ENCODE measurements at regions not wholly inside any gene's neighbourhood (a gene's known extent, or its start where the extent isn't known, plus 50 kb on each side); places are given as distances from the start of the nearest gene placed in this dataset.
"Not testable (repeated sequence)": the region's sequence is repeated elsewhere in the genome, so short reads cannot be mapped to it uniquely, and the experiment has no call there.

DNA sequence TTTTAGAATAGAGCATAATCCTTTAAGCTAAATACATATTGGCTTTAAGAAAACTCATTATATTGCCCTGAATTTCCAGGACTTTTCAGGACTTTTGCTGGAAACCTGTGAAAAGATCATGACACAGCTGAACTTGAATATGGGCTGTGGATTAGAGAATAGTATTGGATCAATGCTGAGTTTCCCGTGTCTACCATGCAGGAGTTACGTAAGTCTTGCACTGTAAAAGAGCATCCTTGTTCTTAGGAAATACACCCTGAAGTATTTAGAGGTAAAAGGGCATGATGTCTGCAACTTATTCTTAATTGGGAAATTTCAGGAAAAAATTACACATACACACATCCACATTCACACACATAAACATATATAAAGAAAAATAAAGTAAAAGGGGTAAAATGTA is 82.1 kb downstream of the ZFP36L2 start:
- Histone ChIP-seq H3K4me1 (ENCODE audit: control insufficient read depth, insufficient read depth, low read length) (peaks cover 2% of the 10 kb centered on the region), H3K9me3 (ENCODE audit: control insufficient read depth in 2 of 2, low read length in 2 of 2) (no peaks in the 10 kb centered on the region), H3K4me3 (ENCODE audit: low read length in 2 of 2) (no peak overlapping the region), H3K36me3 (ENCODE audit: control insufficient read depth in 2 of 2, insufficient read depth in 2 of 2, low read length in 2 of 2) (no peaks in the 10 kb centered on the region), H3K27me3 (ENCODE audit: control insufficient read depth in 1 of 2, insufficient read depth in 2 of 2, low read length in 2 of 2) (no peaks in the 10 kb centered on the region), H3K9ac (ENCODE audit: low read length in 2 of 2) (no peak overlapping the region), H3K27ac (ENCODE audit: low read length) (no peak overlapping the region)

- H3K27ac ChIP-seq (ENCODE audit: low read length) = no peak overlapping the region
- H3K36me3 ChIP-seq (ENCODE audit: control insufficient read depth in 2 of 2, insufficient read depth in 2 of 2, low read length in 2 of 2) = no peaks in the 10 kb centered on the region
- H3K9ac ChIP-seq (ENCODE audit: low read length in 2 of 2) = no peak overlapping the region
- H3K4me3 ChIP-seq (ENCODE audit: low read length in 2 of 2) = no peak overlapping the region
- H3K27me3 ChIP-seq (ENCODE audit: control insufficient read depth in 1 of 2, insufficient read depth in 2 of 2, low read length in 2 of 2) = no peaks in the 10 kb centered on the region
- H3K4me1 ChIP-seq (ENCODE audit: control insufficient read depth, insufficient read depth, low read length) = peaks cover 2% of the 10 kb centered on the region
- no peaks in the 10 kb centered on the region for H3K9me3 ChIP-seq (ENCODE audit: control insufficient read depth in 2 of 2, low read length in 2 of 2)
Observed at GRCh38 chr2:43143756-43144155, 82.7 kb downstream of the ZFP36L2 start.

DNA sequence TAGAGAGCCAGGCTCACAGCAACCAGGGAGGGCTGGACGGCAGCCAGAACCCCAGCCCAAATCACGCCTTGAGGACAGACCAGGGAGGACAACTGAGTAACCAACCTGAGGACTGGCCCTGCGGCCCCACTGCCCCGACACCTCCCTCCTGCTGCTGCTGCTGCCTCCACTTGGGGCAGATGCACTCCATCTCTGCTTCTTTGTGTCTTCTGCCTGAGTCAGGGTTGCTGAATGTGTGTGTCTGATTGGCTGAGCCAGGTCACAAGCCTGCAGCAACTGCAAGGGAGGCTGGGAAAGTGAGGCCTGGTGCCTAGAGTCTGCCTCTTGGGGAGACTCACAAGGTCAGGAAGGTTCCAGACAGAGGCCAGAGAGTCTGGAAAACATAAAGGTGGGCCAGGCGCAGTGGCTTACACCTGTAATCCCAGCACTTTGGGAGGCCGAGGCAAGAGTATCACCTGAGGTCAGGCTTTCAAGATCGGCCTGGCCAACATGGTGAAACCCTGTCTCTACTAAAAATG is 83.4 kb downstream of the ZFP36L2 start:
- Histone ChIP-seq H3K4me3 (ENCODE audit: low read length in 2 of 2) (no peak overlapping the region), H3K27ac (ENCODE audit: low read length) (no peak overlapping the region), H3K36me3 (ENCODE audit: control insufficient read depth in 2 of 2, insufficient read depth in 2 of 2, low read length in 2 of 2) (no peaks in the 10 kb centered on the region), H3K9ac (ENCODE audit: low read length in 2 of 2) (no peak overlapping the region), H3K4me1 (ENCODE audit: control insufficient read depth, insufficient read depth, low read length) (peaks cover 2% of the 10 kb centered on the region), H3K9me3 (ENCODE audit: control insufficient read depth in 2 of 2, low read length in 2 of 2) (no peaks in the 10 kb centered on the region), H3K27me3 (ENCODE audit: control insufficient read depth in 1 of 2, insufficient read depth in 2 of 2, low read length in 2 of 2) (no peaks in the 10 kb centered on the region)

DNA sequence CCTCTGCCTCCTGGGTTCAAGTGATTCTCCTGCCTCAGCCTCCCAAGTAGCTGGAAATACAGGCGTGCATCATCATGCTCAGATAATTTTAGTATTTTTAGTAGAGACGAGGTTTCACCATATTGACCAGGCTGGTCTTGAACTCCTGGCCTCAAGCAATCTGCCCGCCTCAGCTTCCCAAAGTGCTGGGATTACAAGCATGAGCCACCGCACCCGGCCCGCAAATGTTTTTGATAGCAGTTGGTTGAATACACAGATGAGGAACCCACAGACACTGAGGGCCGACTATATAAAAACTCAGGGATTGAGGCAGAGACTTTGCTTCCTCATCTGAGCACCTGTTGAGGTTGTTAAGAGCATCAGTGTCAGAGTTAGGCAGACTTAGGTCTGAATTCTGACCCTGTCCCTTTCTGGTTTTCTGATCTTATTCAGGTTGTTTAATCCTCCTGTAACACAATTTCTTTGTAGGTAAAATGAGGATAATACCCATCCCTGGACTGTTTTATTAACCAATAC is 84.7 kb downstream of the ZFP36L2 start:
- not testable (repeated sequence) for H3K27ac ChIP-seq (ENCODE audit: low read length); H3K9ac ChIP-seq (ENCODE audit: low read length in 2 of 2); H3K4me3 ChIP-seq (ENCODE audit: low read length in 2 of 2); H3K36me3 ChIP-seq (ENCODE audit: control insufficient read depth in 2 of 2, insufficient read depth in 2 of 2, low read length in 2 of 2); H3K9me3 ChIP-seq (ENCODE audit: control insufficient read depth in 2 of 2, low read length in 2 of 2); H3K27me3 ChIP-seq (ENCODE audit: control insufficient read depth in 1 of 2, insufficient read depth in 2 of 2, low read length in 2 of 2); H3K4me1 ChIP-seq (ENCODE audit: control insufficient read depth, insufficient read depth, low read length)

DNA sequence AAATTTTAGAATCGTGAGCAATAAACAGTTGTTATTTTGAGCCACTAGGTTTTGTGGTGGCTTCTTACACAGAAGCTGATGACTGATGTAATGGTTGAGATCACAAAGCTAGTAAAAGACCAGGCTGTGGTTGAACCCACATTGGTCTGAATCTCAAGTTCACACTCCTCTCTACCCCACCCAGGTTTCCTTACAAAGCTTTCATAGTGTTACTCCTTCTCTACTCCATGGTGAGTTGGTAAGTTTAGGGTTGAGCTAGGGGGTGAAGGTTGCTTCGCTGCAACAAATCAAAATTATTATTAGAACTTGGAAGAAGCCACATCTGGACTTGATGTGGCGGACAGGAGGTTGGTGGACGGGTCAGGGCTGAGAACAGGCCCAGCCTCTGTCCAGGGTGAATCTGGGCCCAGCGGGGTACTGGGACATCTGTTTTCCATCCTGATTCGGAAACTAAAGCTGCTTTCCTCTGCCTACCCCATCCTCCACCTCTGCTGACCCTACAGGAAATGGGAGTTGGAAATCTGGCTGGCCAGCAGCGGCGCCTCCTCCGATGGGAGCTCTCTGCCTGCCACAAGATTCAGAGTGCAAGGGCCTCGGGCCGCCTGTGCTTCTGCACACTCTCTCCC is 86.3 kb downstream of the ZFP36L2 start:
- no peak overlapping the region for H3K27ac ChIP-seq (ENCODE audit: low read length)
- no peaks in the 10 kb centered on the region for H3K36me3 ChIP-seq (ENCODE audit: control insufficient read depth in 2 of 2, insufficient read depth in 2 of 2, low read length in 2 of 2)
- no peaks in the 10 kb centered on the region for H3K27me3 ChIP-seq (ENCODE audit: control insufficient read depth in 1 of 2, insufficient read depth in 2 of 2, low read length in 2 of 2)
- H3K9me3 ChIP-seq (ENCODE audit: control insufficient read depth in 2 of 2, low read length in 2 of 2) = no peaks in the 10 kb centered on the region
- H3K9ac ChIP-seq (ENCODE audit: low read length in 2 of 2) = no peak overlapping the region
- H3K4me1 ChIP-seq (ENCODE audit: control insufficient read depth, insufficient read depth, low read length) = peaks cover 3% of the 10 kb centered on the region
- no peak overlapping the region for H3K4me3 ChIP-seq (ENCODE audit: low read length in 2 of 2)

DNA sequence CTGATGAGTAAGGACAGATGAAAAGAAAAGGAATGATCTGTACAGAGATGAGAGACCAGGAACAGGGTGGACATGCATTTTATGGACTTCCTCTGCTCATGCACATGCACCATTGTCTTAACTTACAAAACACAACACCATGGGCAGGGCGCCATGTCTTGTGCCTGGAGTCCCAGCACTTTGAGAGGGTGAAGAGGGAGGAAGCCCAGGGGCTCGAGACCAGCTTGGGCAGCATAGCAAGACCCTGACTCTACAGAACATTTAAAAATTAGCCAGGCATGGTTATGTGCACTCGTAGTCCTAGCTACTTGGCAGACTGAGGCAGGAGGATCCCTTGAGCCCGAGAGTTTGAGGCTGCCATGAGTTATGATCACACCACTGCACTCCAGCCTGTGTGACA is 86.9 kb downstream of the ZFP36L2 start:
- H3K4me3 ChIP-seq (ENCODE audit: low read length in 2 of 2) = no peak overlapping the region
- H3K4me1 ChIP-seq (ENCODE audit: control insufficient read depth, insufficient read depth, low read length) = peaks cover 5% of the 10 kb centered on the region
- H3K27ac ChIP-seq (ENCODE audit: low read length) = no peak overlapping the region
- H3K27me3 ChIP-seq (ENCODE audit: control insufficient read depth in 1 of 2, insufficient read depth in 2 of 2, low read length in 2 of 2) = no peaks in the 10 kb centered on the region
- H3K9me3 ChIP-seq (ENCODE audit: control insufficient read depth in 2 of 2, low read length in 2 of 2) = no peaks in the 10 kb centered on the region
- H3K36me3 ChIP-seq (ENCODE audit: control insufficient read depth in 2 of 2, insufficient read depth in 2 of 2, low read length in 2 of 2) = no peaks in the 10 kb centered on the region
- no peak overlapping the region for H3K9ac ChIP-seq (ENCODE audit: low read length in 2 of 2)

DNA sequence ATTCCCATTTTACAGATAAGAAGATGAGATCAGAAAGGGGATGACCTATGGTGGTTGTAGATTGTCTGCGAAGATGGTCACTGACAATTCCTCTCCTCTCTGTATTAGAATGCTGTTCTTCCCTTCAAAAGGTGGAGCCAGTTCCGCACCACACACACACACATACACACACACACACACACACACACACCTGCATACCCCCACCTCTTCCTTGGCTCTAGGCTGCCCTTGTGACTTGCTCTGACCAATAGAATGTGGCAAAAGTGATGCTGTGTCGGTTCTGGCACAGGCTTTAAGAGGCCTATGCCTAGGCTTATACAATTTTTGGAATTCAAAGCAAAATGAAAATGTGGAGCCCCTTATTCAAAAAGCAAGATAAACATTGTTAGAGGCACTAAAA is 88.0 kb downstream of the ZFP36L2 start:
- no peaks in the 10 kb centered on the region for H3K27me3 ChIP-seq (ENCODE audit: control insufficient read depth in 1 of 2, insufficient read depth in 2 of 2, low read length in 2 of 2)
- H3K4me1 ChIP-seq (ENCODE audit: control insufficient read depth, insufficient read depth, low read length) = peaks cover 5% of the 10 kb centered on the region
- H3K36me3 ChIP-seq (ENCODE audit: control insufficient read depth in 2 of 2, insufficient read depth in 2 of 2, low read length in 2 of 2) = no peaks in the 10 kb centered on the region
- H3K9ac ChIP-seq (ENCODE audit: low read length in 2 of 2) = no peak overlapping the region
- no peak overlapping the region for H3K4me3 ChIP-seq (ENCODE audit: low read length in 2 of 2)
- no peak overlapping the region for H3K27ac ChIP-seq (ENCODE audit: low read length)
- no peaks in the 10 kb centered on the region for H3K9me3 ChIP-seq (ENCODE audit: control insufficient read depth in 2 of 2, low read length in 2 of 2)

DNA sequence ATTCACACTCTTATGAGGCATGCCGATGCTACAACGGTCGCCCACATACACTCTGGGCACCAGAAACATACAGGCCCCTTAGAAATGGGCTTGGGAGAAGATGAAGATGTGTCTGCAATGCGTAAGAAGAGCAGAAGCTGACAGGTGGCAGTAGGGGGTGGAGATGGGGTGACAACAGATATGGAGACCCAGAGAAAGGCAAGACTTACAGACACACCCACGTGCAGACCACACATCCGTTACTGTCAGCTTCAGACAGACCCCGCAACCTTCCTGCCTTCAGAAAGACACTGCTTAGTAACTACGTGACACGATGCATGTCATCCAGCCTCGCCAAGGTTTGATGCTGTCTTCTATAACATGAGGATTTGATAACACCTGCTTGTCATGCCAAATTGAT is 89.5 kb downstream of the ZFP36L2 start:
- Histone ChIP-seq H3K9ac (ENCODE audit: low read length in 2 of 2) (no peak overlapping the region), H3K4me1 (ENCODE audit: control insufficient read depth, insufficient read depth, low read length) (peaks cover 8% of the 10 kb centered on the region)

GRCh38 chr2:43136011-43136799 is 90.2 kb downstream of the ZFP36L2 start:
- H3K27ac ChIP-seq (ENCODE audit: low read length) = no peak overlapping the region
- no peak overlapping the region for H3K9ac ChIP-seq (ENCODE audit: low read length in 2 of 2)

More for the DNA sequence above, 89.5 kb downstream of the ZFP36L2 start:
- no peak overlapping the region for H3K27ac ChIP-seq (ENCODE audit: low read length)
- no peaks in the 10 kb centered on the region for H3K36me3 ChIP-seq (ENCODE audit: control insufficient read depth in 2 of 2, insufficient read depth in 2 of 2, low read length in 2 of 2)
- no peaks in the 10 kb centered on the region for H3K27me3 ChIP-seq (ENCODE audit: control insufficient read depth in 1 of 2, insufficient read depth in 2 of 2, low read length in 2 of 2)
- H3K9me3 ChIP-seq (ENCODE audit: control insufficient read depth in 2 of 2, low read length in 2 of 2) = no peaks in the 10 kb centered on the region
- no peak overlapping the region for H3K4me3 ChIP-seq (ENCODE audit: low read length in 2 of 2)

GRCh38 chr2:43135583-43135982 is 90.8 kb downstream of the ZFP36L2 start:
- no peaks in the 10 kb centered on the region for H3K27me3 ChIP-seq (ENCODE audit: control insufficient read depth in 1 of 2, insufficient read depth in 2 of 2, low read length in 2 of 2)
- no peaks in the 10 kb centered on the region for H3K36me3 ChIP-seq (ENCODE audit: control insufficient read depth in 2 of 2, insufficient read depth in 2 of 2, low read length in 2 of 2)
- peaks cover 14% of the 10 kb centered on the region for H3K4me1 ChIP-seq (ENCODE audit: control insufficient read depth, insufficient read depth, low read length)
- no peak overlapping the region for H3K27ac ChIP-seq (ENCODE audit: low read length)
- no peak overlapping the region for H3K4me3 ChIP-seq (ENCODE audit: low read length in 2 of 2)
- H3K9me3 ChIP-seq (ENCODE audit: control insufficient read depth in 2 of 2, low read length in 2 of 2) = no peaks in the 10 kb centered on the region
- H3K9ac ChIP-seq (ENCODE audit: low read length in 2 of 2) = no peak overlapping the region

More at GRCh38 chr2:43136011-43136799, 90.2 kb downstream of the ZFP36L2 start:
- H3K36me3 ChIP-seq (ENCODE audit: control insufficient read depth in 2 of 2, insufficient read depth in 2 of 2, low read length in 2 of 2) = no peaks in the 10 kb centered on the region
- H3K9me3 ChIP-seq (ENCODE audit: control insufficient read depth in 2 of 2, low read length in 2 of 2) = no peaks in the 10 kb centered on the region
- no peak overlapping the region for H3K4me3 ChIP-seq (ENCODE audit: low read length in 2 of 2)
- peaks cover 13% of the 10 kb centered on the region for H3K4me1 ChIP-seq (ENCODE audit: control insufficient read depth, insufficient read depth, low read length)
- H3K27me3 ChIP-seq (ENCODE audit: control insufficient read depth in 1 of 2, insufficient read depth in 2 of 2, low read length in 2 of 2) = no peaks in the 10 kb centered on the region

- H3K4me3 ChIP-seq (ENCODE audit: low read length in 2 of 2) = no peak overlapping the region
- no peaks in the 10 kb centered on the region for H3K36me3 ChIP-seq (ENCODE audit: control insufficient read depth in 2 of 2, insufficient read depth in 2 of 2, low read length in 2 of 2)
- H3K4me1 ChIP-seq (ENCODE audit: control insufficient read depth, insufficient read depth, low read length) = peaks cover 25% of the 10 kb centered on the region
- H3K9ac ChIP-seq (ENCODE audit: low read length in 2 of 2) = no peak overlapping the region
- H3K27me3 ChIP-seq (ENCODE audit: control insufficient read depth in 1 of 2, insufficient read depth in 2 of 2, low read length in 2 of 2) = no peaks in the 10 kb centered on the region
- H3K27ac ChIP-seq (ENCODE audit: low read length) = no peak overlapping the region
- no peaks in the 10 kb centered on the region for H3K9me3 ChIP-seq (ENCODE audit: control insufficient read depth in 2 of 2, low read length in 2 of 2)
Observed at GRCh38 chr2:43134571-43134889, 91.9 kb downstream of the ZFP36L2 start.
